ENCODE measurements at regions not wholly inside any gene's neighbourhood (a gene's known extent, or its start where the extent isn't known, plus 50 kb on each side); places are given as distances from the start of the nearest gene placed in this dataset.

DNA sequence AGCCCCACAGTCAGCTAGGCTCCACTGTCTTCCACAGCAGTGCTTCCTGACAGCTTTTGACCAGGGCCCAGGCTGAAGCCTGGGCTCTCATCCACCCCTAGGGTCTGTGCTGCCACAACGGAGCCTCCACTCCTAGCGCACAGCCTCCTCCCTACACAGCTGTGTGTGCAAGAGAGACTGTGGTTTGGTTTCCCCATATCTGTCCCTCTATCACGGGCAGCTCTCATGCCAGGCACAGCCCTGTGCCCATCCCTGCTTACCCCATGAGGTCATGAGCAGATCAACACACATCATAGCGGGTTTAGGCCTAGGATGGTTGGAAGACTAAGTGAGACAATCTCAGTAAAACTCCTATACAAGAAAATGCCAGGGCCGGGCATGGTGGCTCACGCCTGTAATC lies 61.7 kb upstream of the PLXNA4 start:
- TF ChIP-seq, protein P1, sequence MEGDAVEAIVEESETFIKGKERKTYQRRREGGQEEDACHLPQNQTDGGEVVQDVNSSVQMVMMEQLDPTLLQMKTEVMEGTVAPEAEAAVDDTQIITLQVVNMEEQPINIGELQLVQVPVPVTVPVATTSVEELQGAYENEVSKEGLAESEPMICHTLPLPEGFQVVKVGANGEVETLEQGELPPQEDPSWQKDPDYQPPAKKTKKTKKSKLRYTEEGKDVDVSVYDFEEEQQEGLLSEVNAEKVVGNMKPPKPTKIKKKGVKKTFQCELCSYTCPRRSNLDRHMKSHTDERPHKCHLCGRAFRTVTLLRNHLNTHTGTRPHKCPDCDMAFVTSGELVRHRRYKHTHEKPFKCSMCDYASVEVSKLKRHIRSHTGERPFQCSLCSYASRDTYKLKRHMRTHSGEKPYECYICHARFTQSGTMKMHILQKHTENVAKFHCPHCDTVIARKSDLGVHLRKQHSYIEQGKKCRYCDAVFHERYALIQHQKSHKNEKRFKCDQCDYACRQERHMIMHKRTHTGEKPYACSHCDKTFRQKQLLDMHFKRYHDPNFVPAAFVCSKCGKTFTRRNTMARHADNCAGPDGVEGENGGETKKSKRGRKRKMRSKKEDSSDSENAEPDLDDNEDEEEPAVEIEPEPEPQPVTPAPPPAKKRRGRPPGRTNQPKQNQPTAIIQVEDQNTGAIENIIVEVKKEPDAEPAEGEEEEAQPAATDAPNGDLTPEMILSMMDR (IDR thresholded peaks at IDR 0.05), result no peak
- no peak for TF ChIP-seq POLR2AphosphoS5 (IDR thresholded peaks at IDR 0.05; ENCODE audit: insufficient read depth in 1 of 2, low read depth in 1 of 2)
- no peak for TF ChIP-seq POLR2A (IDR thresholded peaks at IDR 0.05)

Measured in vagina (tissue), 2 donors.